Non-pigmented ciliary epithelial cell (primary cell): ENCODE measurements at regions not wholly inside any gene's neighbourhood (a gene's known extent, or its start where the extent isn't known, plus 50 kb on each side); places are given as distances from the start of the nearest gene placed in this dataset.
"Not testable (repeated sequence)": the region's sequence is repeated elsewhere in the genome, so short reads cannot be mapped to it uniquely, and the experiment has no call there.

Experiments
- DNase-seq: peaks from one replicate; pipeline ENCODE4 v3.0.0-alpha.2; 2010; ENCODE audit warnings: low read depth

DNA sequence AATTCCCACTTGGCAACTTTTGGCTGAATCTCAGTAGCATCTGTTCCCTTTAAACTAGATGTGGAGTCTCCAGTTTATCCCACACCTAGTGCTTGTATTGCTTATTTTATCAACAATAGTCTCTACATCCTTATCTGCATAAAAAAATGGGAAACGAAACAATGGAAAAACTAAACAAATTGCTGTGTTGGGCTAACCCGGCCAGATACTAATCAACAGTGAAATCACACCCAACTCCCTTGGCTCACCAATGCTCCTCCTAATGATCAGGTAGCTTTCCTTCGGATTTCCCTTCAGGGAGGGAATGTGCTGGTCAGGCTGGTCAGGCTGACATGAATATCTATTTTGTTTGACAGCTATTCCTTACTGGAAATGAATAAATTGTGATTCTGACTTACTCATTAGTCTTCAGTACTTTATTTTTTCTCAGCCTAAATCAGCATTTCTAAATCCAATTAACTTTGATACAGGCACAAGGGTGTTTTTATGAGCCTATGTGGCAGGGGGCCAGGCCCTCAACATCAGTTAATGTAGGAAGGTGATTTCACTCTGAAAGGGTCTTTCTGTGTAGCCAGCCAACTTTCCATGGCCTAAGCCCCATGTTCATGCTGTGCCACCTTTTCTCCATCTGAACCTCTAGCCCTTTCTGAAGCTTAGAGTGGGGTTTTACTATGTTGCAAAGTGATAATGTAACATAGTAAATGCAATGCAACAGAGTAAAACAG is 170.5 kb upstream of the NPSR1 start:
- no peak for DNase-seq

DNA sequence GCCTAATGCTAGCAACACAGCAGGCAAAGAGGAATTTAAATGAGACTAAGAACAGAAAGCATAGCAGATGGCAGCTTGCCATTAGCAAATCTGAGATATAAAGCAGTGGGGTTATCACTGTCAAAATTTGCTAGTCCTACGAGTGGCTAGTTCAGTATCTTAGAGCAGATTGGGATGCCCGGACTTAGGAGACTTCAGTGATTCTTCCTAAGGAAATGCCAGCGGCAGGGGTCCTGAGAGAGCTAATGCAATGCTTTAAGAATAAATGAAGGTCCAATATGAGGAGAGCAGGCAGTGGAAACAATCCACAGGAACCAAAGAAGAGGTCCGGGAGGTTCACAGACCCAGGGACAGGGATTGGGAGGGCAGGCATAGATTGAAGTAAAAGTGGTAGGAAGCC is 169.3 kb upstream of the NPSR1 start:
- no peak for DNase-seq

DNA sequence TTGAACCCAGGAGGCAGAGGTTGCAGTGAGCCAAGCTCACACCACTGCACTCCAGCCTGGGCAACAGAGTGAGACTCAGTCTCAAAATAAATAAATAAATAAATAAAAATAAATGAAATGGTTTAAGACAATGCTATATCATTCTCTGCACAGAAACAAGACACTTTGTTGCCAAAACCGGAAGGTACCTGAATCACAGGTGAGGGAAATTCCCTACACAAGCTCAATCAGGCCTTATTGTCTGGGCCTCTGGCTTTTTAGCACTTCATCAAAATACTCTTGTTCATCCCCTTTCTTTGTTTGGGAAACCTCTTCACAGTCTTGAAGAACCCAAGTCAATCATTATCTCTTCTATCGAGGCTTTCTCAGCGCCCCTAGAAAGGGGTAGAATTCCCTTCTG is 166.1 kb upstream of the NPSR1 start:
- DNase-seq, result no peak

DNA sequence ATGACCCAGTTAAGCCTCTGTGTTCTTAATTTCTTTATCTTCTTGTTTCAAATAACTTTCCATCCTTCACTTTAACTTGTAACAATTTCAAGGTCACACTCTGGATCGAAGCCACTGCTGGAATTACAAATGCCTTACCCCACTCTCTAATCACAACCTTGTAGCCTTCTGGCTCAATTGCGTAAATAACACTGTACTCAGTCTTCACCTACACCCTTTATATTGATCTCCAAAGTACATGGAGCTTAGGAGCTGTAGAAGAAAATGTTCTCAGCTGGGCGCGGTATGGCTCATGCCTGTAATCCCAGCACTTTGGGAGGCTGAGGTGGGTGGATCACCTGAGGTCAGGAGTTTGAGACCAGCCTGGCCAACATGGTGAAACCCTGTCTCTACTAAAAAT is 164.3 kb upstream of the NPSR1 start:
- no peak for DNase-seq

DNA sequence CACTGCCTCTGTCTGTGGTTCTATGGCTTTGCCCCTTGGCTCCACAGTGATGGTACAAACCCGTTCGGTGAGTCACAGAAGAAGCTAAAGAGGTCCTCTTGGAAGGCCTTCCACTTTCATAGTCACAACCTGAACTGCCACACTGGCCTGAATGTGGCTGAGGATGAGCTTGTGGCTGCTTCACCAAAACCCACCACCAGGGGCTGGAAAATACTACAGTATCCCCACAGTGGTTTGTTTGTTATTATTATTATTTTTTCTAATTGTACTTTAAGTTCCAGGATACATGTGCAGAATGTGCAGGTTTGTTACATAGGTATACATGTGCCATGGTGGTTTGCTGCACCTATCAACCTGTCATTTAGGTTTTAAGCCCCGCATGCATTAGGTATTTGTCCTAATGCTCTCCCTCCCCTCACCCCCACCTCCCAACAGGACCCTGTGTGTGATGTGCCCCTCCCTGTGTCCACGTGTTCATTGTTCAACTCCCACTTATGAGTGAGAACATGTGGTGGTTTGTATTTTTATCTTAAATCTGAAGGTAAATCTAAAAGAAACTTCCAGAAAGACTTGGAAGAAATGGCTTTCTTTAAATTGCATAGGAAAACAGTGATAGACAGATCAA is 160.8 kb upstream of the NPSR1 start:
- DNase-seq, result no peak

DNA sequence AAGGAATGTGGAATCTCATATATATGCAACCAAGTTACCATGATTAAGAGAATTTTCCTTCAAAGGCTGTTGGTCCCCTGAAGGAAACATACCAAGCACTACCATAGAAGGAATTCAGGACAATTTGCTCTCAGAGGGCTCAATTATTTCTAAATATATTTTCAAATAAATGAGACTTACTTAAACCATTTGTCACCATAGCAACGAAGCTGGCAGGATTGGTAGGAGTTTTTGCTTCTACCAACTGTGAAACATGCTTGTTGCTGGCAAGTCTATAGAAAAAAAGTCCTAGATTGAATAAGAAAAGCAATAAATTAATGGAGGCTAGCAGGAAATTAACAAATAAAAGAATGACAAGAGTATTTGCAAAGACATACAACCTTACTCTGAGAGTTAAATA is 156.9 kb upstream of the NPSR1 start:
- no peak for DNase-seq

DNA sequence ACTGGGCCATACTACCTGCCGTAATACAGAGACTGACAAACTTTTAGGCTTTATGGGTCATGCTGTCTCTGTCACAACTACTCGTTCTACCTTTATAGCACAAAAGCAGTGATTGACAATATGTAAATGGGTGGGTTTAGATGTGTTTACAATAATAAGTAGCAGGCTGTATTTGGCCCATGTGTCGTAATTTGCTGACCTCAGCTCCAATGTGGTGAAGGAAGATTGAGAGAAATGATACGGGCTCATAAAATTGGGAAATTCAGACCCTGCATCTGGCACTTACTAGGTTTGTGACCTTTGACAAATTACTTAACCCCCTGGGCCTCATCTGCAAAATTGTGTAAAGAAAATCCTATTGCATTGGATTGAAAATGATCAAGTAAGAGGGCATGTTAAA is 150.8 kb upstream of the NPSR1 start:
- DNase-seq, result no peak

DNA sequence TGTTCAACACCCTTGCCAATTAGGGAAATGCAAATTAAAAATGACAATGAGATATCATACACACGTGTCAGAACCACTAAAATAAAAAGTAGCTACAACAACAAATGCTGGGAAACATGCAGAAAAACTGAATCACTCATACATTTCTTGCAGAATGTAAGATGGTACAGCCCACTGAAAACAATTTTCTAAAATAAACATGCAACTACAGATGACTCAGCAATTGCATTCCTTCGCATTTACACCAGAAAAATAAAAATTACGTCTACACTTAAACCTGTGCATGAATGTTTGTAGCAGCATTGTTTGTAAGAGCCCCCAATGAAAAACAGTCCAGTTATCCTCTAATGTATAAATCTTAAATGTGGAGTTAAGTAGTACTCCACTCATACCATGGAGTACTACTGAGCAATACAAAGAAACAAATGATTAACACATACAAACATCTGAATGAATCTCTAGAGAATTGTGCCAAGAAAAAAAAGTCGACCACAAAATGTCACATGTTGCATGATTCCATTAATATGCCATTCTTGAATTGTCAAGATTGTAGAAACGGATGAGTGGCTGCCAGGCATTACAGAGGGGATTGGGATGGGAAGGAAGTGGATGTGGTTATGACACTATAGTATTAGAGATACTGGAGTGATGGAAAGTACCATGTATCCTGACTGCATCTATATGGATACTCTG is 134.6 kb upstream of the NPSR1 start:
- DNase-seq, result peak; percentile 15

DNA sequence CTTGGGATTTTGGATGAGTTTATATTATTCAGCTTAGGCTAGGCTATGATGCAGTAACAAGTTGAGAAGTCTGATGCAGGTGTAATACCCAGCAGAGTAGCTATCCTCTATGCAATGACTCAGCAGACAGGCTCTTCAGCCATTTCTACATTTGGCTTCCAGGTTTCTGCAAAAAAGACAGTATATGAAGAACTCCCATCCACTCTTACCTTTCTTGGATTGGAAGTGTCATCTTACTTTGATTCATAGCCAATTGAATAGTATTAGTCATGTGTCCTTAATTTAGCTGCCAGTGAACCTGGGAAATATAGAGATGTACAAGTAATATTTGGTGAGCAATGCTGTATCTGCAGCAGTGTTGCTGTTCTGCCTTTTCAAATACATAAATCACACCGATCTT is 127.8 kb upstream of the NPSR1 start:
- DNase-seq, result no peak

DNA sequence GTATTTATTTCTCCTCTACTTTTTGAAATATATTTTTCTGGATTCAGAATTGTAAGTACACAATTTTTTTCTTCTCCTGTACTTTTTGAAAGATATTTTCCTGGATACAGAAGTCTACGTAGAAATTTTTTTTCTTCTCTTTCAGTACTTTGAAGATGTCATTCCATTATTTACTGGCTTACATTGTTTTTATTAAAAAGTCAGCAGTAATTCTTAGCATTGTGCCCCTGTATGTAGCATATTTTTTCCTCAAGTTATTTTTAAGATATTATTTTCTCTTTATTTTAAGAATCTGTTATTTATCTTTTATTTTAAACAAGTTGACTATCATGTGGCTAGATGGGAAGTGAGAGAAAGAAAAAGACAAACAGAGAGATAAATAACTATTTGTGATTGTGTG is 119.0 kb upstream of the NPSR1 start:
- no peak for DNase-seq

DNA sequence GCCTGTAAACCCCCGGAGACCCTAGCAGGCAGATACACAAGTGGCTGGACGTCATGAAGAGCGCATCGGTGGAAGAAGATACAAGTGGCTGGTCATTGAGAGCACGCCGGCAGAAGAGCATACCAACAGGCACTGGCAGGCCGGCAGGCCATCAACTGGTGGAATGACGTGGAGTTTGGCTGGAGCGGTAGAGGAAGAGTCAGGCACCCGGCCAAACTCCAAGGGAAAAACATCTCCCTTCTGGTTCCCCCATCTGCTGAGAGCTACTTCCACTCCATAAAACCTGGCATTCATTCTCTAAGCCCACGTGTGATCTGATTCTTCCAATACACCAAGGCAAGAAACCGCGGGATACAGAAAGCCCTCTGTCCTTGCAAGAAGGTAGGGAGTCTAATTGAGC is 113.4 kb upstream of the NPSR1 start:
- no peak for DNase-seq

DNA sequence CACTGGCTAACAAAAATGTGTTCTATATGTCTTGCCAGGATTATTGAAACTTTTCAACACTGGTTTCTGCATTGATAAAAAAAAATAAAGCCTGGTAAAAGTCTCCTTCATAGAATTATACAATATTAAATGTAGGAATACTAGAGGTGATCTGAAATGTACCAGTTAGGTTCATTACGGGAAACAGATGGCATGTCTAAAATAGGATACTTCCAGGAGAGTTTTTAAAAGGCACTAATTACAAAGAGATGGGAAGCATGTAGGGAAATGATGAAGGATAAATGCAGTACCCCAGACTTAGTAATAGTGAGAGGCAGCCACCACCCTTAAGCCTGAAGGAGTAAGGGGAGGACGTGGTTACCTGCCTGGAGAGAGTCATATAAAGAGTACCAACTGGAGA is 107.0 kb upstream of the NPSR1 start:
- DNase-seq, result no peak

DNA sequence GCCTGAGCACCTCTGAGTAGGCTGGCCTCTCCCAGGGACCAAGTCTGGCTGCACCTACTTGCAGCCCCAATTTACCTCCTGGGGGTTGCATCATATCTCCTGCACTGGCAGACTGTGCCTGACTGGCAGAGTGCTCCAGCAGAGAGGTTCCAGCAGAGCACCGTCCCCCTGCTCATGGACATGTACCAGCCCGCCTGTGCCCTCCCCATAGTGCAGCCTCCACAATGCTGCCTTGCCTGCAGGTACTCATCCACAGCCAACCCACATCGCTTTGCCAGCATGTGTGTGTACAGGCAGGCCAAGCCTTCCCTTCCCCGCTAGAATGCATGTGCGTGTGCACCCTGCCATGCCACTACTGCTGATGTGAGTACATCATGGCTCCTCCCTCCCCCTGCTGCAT is 105.5 kb upstream of the NPSR1 start:
- DNase-seq, result no peak

DNA sequence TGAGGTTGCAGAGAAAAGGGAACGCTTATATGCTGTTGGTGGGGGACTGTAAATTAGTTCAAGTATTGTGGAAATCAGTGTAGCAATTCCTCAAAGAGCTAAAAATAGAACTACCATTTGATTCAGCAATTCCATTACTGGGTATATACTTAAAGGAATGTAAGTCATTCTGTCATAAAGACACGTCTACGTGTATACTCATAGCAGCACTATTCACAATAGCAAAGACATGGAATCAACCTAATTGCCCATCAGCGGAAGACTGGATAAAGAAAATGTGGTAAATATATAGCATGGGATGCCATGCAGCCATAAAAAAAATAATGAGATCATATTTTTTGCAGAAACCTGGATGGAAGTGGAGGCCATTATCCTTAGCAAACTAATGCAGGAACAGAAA is 100.0 kb upstream of the NPSR1 start:
- no peak for DNase-seq

DNA sequence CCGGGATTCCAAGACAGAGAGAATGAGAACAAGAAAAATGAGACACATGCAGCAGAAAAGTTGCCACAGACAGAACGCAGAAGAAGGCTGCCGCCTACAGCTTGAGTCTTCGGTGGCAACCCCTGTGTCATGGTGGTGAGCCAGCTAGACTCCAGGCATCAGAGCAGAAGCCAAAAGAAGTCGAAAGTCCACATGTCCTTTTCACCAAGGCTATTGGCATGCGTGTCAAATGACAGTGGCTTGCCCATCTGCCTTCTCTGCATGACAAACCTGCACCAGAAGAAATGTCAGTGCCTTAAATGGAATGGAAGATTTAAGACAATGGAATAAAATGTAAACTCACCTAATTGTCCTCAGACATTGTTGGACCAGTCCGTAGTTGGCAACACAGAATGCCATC is 93.9 kb upstream of the NPSR1 start:
- no peak for DNase-seq

DNA sequence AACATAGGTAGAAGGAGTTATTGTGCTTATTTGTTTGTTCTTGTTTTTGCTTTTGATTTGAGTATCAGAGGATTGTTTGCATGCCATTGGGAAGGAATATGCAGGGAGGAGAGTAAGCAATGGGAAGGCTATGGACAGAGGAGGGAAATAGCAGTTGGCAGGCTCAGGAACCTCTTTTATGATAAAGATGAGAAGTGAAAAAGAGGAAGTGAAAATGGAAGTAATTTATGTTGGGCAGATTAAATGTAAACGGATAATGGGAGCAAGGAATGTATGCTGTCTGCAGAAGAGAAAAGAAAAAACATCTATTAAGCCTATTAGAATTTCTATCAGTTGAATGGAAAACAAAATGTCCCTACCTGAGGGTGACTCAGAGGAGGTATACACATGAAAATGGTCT is 90.1 kb upstream of the NPSR1 start:
- DNase-seq, result no peak

DNA sequence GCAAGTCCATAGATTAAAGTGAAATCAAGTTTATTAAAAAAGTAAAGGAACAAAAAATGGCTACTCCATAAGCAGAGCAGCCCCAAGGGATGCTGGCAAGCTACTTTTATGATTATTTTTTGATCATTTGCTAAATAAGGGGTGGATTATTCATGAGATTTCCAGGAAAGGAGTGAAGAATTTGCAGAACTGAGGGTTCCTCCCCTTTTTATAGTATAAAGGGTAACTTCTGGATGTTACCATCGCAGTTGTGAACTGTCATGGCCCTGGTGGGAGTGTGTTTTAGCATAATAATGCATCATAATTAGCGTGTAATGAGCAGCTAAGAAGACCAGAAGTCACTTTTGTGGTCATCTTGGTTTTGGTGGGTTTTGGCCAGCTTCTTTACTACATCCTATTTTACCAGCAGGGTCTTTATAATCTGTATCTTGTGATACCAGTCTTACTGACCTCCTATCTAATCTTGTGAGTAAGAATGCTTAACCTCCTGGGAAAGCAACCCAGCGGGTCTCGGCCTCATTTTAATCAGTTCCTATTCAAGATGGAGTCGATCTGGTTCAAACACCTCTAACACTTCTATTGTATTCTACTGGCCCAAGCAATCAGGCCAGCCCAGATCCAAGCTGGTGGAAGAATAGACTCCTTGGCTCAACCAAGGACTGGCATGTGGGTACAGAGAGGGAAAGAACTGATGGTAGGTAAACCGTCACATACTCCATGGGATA is 87.9 kb upstream of the NPSR1 start:
- DNase-seq, result no peak

DNA sequence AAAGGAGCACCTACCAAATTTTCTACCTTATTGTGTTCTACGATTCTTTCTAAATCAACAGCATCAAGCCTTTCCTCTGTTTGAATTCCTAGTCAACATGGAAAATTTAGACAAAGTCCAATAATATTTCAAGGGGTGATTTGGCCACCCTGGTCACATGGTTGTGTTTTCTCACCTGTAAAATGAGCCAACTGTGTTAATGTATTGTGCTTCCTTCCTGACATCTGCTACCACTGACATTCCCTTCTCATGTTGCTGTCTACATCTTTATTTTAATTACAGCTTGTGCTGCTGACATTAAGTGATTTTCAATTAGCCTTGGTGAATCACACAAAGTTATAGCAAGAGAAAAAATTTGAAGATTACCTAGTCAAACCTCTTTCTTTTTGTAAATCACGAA is 83.0 kb upstream of the NPSR1 start:
- no peak for DNase-seq

DNA sequence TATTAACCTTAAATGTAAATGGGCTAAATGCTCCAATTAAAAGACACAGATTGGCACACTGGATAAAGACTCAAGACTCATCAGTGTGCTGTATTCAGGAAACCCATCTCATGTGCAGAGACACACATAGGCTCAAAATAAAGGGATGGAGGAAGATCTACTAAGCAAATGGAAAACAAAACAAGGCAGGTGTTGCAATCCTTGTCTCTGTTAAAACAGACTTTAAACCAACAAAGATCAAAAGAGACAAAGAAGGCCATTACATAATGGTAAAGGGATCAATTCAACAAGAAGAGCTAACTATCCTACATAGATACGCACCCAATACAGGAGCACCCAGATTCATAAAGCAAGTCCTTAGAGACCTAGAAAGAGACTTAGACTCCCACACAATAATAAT is 80.1 kb upstream of the NPSR1 start:
- DNase-seq, result not testable (repeated sequence)

DNA sequence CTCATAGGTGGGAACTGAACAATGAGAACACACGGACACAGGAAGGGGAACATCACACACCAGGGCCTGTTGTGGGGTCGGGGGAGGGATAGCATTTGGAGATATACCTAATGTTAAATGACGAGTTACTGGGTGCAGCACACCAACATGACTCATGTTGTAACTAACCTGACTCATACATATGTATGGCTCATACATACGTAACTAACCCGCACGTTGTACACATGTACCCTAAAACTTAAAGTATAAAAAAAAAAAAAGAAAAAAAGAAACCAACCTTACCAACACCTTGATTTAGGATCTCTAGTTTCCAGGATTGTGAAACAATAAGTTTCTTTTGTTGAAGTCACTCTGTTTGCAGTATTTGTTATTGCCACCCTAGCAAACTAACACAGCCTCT is 76.3 kb upstream of the NPSR1 start:
- not testable (repeated sequence) for DNase-seq

DNA sequence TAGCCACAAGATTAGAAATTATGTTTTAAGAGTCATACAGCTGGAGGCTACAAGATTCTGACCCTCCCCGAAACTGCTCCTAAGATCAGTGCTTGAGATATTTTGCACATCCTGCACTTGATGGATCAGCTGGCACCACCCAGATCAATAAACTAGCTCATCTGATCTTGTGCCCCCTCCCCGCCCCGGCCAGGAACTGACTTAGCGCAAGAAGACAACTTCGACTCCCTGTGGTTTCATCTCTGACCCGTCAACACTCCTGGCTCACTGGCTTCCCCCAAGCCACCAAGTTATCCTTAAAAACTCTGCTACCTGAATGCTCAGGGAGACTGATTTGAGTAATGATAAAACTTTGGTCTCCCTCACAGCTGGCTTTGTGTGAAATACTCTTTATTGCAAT is 73.5 kb upstream of the NPSR1 start:
- DNase-seq, result no peak

DNA sequence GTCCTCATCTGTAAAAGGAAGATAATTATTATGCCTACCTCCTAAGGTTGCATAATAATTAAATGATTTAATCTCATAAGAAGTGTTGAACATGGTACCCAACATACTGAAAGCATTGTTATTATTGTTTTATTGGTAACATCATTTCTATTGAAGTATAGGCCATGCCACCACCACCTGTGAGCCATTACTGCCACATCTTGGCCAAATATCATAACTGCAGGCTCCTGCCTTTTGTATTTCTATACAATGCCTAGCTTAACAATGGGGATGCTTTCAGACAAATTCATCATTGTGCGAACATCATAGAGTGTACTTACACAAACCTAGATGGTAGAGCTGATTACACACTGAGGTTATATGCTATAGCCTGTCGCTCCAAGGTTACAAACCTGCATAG is 61.1 kb upstream of the NPSR1 start:
- DNase-seq, result no peak
